ENCODE measurements at regions not wholly inside any gene's neighbourhood (a gene's known extent, or its start where the extent isn't known, plus 50 kb on each side); places are given as distances from the start of the nearest gene placed in this dataset.

GRCh38 chr11:95514416-95515110 lies 275.0 kb downstream of the FAM76B start:
- TF ChIP-seq, protein P1, sequence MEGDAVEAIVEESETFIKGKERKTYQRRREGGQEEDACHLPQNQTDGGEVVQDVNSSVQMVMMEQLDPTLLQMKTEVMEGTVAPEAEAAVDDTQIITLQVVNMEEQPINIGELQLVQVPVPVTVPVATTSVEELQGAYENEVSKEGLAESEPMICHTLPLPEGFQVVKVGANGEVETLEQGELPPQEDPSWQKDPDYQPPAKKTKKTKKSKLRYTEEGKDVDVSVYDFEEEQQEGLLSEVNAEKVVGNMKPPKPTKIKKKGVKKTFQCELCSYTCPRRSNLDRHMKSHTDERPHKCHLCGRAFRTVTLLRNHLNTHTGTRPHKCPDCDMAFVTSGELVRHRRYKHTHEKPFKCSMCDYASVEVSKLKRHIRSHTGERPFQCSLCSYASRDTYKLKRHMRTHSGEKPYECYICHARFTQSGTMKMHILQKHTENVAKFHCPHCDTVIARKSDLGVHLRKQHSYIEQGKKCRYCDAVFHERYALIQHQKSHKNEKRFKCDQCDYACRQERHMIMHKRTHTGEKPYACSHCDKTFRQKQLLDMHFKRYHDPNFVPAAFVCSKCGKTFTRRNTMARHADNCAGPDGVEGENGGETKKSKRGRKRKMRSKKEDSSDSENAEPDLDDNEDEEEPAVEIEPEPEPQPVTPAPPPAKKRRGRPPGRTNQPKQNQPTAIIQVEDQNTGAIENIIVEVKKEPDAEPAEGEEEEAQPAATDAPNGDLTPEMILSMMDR (IDR thresholded peaks at IDR 0.05): no peak
- no peak for TF ChIP-seq POLR2A (IDR thresholded peaks at IDR 0.05)

Data from Peyer's patch (tissue), 4 donors.